HG03135 (cell line): ENCODE measurements at regions not wholly inside any gene's neighbourhood (a gene's known extent, or its start where the extent isn't known, plus 50 kb on each side); places are given as distances from the start of the nearest gene placed in this dataset.
"Not testable (repeated sequence)": the region's sequence is repeated elsewhere in the genome, so short reads cannot be mapped to it uniquely, and the experiment has no call there.

ENCODE experiments used
- ATAC-seq: cut with Tn5 transposase; IDR thresholded peaks from one replicate; pipeline ENCODE4 v1.9.1; 2021; ENCODE audit warnings: mild to moderate bottlenecking, moderate library complexity; ENCODE audit not compliant: unreplicated experiment

DNA sequence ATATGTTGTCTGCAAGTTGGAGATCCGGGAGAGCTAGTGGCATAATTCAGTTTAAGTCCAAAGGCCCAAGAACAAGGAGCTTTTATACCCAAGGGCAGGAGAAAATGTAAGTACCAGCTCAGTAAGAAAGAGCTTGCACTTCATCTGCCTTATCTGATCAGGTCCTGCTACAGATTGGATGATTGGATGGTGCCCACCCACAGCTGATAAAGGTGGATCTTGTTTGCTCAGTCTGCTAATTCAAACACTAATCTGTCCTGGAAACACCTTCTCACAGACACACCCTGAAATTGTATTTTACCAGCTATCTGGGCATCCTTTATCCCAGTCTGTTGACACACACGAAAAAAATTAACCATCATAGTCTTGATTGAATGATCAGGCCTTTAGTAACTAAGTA, 230.7 kb upstream of the SLC16A7 start:
- no peak for ATAC-seq

DNA sequence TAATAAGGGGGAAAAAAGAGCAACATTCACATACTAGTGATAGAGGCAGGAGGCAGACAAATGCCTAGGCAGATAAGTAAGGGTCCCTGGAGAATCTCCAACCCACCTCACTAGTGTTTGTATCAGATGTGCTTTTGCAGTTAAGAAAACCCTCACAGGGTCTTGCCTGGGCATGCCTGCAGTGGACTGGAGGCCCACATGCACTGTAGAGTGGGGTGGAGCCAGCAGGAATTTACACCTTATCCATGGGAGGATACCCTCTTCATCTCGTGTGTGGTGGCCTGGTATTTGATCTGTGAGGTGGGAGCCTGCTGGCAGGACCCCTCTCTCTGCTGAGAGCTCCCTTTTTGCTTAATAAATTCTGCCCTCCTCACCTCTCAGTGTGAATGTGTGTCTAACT, 238.0 kb upstream of the SLC16A7 start:
- no peak for ATAC-seq

DNA sequence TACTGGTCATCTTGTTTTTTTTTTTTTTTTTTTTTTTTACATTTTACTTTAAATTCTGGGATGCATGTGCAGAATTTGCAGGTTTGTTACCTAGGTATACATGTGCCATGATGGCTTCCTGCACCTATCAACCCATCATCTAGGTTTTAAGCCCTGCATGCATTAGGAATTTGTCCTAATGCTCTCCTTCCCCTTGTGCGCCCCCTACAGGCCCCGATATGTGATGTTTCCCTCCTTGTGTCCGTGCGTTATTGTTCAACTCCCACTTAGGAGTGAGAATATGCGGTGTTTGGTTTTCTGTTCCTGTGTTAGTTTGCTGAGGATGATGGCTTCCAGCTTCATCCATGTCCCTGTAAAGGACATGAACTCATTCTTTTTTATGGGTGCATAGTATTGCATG, 249.6 kb upstream of the SLC16A7 start:
- not testable (repeated sequence) for ATAC-seq

DNA sequence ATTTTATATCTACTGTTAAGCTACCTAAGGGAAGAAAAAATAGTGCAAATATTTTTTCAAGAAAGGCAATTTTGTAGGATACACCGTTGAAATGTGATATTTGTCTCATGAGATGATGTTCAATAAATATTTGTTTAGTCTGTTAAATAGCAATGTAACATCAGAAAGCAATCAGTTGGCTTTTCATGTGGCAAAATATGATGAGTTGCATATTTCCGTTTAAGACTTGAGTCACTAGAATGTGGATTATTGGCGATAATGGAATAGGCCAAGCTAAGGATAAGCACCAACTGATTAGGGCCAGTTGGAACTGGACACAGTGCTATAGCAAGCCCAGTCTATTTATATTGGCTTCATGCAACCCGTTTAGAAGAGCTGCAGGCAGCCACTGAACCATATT, 250.4 kb upstream of the SLC16A7 start:
- ATAC-seq: no peak

DNA sequence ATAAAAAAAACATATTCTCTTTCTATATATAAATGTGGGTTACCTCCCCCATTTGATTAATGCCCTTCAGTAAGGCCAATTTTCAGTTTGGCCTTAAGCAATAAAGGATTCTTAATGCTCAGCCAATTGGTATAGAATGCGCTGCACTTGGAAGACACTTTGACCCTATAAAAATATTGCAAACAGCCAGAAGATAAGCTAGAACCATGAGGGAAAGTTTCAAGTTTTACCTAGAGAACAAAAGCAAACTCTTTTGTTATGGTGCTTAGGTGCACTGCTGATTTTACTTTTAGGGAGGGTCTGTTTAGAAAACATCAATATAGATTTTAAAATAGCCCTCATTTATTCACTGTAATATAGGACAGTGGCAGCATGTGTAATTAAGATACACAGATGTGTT, 251.6 kb upstream of the SLC16A7 start:
- no peak for ATAC-seq

DNA sequence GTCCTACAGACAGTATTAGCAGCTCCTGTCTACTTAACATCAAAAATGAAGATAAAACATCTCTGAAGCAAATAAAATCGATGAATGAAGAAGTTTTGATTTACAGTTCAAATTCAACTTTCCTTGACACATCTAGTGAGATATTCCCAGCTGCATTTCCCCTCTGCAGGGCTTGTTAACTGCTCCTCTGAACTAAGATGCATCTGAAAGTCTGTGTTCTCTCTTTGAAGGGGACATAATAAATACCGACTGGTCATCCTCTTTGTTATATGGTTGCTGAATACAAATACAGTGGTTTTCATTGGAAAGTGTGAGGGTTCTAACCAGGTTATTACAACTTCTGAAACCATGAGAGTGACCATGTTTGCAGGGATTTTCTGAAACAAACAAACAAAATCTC, 266.4 kb upstream of the SLC16A7 start:
- no peak for ATAC-seq

DNA sequence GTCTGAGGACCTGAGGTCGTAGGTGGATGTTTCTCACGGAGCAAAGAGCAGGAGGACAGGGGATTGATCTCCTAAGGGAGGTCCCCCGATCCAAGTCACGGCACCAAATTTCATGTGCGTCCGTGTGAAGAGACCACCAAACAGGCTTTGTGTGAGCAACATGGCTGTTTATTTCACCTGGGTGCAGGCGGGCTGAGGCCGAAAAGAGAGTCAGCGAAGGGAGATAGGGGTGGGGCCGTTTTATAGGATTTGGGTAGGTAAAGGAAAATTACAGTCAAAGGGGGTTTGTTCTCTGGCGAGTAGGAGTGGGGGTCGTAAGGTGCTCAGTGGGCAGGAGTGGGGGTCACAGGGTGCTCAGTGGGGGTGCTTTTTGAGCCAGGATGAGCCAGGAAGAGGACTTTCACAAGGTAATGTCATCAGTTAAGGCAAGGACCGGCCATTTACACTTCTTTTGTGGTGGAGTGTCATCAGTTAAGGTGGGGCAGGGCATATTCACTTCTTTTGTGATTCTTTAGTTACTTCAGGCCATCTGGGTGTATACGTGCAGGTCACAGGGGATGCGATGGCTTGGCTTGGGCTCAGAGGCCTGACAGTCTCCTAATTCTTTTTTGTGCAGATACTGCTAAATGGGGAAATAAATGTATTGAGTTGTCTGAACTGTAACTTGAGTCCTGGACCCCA, 267.3 kb upstream of the SLC16A7 start:
- ATAC-seq: not testable (repeated sequence)

DNA sequence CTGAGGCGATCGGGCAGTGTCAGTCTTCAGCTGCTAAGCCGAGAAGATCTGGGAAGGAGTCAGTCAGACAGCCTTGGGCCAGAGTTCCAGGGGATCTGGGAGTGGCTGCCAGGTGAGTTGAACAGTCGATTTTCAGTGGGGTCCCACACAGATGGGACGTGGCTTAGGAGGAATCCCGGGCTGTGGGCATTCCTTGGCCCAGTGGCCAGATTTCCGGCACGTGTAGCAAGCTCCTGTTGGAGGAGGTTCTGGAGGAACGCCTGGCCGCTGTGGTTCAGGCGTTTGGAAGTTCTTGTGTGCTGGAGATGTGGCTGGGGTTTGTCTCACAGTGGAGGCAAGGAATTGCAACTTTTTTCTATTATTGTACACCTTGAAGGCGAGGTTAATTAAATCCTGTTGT, 269.4 kb upstream of the SLC16A7 start:
- not testable (repeated sequence) for ATAC-seq

DNA sequence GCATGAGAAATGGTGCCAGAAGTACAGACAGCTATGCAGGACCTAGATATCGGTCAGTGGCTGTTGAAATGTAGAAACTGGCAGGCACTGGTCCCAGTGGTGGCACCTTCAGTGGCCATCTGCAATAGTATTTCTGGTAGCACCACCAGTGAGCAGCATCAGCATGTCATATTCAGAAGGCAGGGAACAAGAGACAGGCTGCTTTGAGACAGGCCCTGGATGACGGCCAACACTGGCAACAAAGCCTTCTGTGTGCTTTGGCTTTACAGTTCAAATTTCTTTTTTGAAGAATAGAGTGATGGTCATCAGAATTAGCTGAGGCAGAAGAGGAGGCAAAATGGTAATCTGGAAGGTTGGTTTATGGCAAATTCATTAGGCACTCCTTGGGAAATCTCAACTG, 273.4 kb upstream of the SLC16A7 start:
- ATAC-seq: no peak

DNA sequence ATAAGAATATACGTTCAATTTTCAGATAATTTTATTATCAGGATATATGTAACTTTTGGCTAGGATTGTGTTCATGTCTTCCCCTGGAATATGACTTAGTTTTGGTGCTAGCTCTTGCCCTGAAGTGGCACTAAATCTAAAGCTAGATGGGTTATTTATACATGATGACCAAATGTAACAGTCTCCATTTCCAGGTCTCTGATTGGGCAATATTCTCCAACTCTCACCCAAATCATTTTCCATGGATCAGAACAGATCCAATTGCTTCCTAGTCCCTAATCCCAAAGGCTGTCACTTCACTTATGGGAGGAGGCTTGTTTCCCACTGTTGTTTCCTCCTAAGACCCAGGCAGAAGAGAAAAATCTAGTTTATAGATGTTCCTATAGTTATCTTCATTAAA, 274.6 kb upstream of the SLC16A7 start:
- ATAC-seq: no peak

DNA sequence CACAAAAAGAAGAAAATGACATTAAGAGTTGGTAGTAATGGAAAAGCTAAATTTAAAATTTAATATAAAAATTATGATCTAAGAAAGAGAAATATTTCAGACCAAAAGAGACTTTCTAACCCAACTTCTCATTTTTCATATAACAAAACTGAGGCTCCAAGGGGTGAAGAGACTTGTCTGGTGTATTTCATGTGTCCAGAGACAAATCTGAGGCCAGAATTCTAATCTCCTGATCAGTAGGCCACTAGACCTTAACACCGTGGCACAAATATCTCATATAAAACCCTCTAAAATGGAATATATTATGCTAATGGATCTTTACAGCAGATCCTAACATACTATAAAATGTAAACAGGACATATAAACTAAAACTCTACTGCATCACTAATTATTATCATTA, 275.7 kb upstream of the SLC16A7 start:
- no peak for ATAC-seq

DNA sequence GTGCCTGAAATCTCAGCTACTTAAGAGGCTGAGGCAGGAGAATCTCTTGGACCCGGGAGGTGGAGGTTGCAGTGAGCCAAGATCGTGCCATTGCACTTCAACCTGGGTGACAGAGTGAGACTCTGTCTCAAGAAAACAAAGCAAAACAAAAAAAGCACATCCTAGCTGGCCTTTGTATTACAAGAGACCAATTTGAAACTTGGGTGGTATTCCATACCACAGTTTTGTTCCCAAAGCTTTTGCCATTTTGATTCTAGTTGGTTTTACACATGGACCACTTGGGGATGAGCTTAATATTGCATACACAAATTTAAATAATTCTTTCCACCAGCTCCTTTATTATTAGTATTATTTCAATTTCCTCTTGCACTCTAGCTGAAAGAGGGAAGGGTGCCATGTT, 276.9 kb upstream of the SLC16A7 start:
- ATAC-seq: no peak

DNA sequence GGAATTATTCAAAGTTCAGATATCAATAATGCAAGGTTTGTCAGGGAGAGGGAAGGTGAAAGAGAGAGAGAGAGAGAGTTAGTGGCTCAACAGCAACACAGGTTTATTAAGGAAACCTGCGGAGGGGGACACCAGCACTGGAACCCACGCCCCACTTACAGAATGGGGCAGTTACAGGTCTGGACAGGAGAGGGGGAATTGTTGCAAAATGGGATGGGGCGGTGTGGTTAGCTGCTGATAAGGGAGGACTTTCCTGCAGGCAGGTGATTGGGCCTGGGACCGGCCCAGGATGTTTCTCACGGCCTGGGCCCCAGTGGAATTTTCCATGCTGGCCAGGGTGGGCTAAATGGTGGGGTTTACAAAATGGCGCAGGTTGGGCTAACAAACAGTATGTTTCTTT, 278.2 kb upstream of the SLC16A7 start:
- no peak for ATAC-seq

DNA sequence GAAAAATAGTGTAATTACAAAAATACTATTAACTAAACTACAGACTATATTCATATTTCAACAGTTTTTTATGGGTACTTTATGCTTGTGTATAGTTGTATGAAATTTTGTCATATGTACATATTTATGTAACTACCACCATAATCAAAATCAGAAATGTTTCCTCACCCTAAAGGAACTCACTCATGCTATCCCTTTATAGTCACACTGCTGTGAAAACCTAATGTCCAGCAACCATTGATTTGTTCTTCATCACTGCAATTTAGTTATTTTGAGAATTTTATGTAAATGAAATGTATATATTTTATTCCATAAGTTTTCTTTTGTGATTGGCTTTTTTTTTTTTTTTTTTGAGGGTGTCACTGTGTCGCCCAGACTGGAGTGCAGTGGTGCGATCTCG, 278.9 kb upstream of the SLC16A7 start:
- no peak for ATAC-seq

DNA sequence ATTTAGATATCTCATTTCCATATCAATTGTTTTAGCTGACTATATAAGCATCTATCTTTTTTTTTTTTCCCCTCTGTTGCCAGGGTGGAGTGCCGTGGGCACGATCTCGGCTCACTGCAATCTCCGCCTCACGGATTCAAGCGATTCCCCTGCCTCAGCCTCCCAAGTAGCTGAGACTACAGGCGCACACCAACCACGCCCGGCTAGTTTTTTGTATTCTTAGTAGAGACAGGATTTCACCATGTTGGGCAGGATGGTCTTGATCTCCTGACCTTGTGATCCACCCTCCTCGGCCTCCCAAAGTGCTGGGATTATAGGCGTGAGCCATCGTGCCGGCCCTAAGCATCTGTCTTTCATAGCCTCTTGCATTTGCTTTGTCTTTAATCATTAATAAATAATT, 279.5 kb upstream of the SLC16A7 start:
- ATAC-seq: not testable (repeated sequence)

DNA sequence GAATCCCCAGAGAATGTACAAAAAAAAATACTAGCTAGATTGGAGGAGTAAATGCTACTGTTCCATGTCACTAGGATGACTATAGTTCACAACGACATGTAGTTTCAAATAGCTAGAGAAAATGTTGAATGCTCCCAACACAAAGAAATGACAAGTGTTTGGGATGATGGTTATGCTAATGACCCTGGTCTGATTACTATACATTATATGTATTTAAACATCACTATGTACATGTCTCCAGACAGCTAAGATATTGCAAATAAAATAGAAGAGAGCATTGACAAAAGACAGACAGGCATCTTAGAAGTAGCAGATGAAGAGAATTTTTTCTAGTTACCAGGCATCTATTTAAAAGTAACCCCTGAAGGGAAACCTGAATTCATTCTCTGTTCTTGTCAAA, 281.6 kb upstream of the SLC16A7 start:
- no peak for ATAC-seq

DNA sequence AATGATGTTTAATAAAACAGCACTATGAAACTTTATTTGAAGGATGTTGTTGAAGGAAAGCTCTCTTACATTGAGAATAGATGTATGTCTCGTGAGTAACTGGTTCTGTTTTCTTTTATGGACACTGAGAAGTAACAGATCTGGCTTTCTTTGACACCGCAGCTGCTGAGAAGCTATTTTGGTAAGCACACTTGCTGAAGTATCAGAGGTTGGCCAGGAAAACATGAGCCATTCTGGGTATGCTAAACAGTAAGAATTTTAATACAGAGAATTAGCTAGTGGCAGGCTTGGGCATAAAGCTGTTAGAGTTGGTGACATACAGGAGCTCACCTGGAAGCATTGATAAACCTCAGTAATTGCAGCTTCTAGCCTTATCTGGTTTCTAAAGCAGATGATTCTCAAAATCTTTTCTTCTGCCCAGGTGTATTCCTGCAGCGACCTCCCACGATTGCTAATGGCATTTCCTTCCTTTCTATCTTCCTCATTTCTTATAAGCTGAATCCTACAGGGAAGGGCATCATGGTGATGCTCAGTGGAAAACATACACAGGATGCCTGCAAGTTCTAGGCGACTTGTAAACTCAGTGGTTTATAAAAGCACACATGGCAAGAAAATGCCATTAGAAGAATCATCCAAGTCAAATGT, 291.6 kb upstream of the SLC16A7 start:
- no peak for ATAC-seq

DNA sequence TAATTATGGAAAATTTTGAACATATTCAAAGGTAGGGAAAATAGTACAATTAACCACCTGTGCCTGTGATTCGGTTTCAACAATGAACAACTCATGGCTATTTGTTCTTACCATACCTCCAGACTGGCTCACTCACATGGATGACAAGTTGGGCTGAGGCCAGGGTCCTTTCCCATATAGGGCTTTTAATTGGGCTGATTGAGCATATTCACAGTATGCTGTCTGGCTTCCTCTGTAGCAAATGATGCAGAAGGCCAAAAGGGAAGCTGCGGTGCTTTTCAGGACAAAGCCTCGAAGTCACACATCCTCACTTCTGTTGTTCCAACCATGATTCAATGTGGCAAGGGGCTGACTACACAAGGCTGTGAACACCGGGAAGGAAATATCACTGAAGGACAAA, 297.5 kb upstream of the SLC16A7 start:
- ATAC-seq: no peak

DNA sequence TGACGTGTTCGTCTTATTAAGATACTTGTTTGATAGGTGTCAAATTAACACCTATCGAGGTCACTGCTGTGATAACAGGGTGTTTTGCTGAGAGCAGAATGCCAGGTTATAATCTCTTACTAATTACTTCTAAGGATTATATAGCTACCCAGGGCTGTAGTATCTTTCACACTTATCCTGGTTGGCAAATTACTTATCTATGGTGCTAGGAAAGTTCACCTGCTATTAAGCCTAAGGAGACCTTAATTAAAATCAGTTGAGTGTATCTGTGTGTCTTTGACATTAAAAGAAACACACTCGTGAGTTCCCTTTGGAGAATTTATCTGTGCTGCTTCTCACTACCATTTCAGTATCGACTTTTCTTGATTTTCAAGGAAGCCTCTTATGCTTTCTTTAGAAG, 301.6 kb upstream of the SLC16A7 start:
- no peak for ATAC-seq

DNA sequence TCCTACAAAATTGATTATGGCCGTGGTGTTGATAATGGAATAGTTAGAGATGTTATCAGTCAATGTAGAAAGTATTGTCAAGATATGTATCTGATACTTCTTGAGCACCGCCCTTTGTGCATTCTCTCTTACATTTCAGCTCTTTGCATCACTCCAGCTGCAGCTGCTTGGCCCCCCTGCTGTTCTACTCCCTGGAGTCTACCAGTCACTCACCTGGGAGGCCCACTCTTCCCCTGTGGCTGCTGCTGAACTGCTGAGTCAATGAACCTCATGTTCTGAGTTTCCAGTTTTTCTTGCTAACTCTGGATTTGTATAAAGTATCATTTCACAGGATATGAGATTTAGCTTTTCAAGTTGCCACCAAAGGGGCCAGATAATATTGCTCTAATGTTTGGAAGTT, 312.8 kb upstream of the SLC16A7 start:
- no peak for ATAC-seq

DNA sequence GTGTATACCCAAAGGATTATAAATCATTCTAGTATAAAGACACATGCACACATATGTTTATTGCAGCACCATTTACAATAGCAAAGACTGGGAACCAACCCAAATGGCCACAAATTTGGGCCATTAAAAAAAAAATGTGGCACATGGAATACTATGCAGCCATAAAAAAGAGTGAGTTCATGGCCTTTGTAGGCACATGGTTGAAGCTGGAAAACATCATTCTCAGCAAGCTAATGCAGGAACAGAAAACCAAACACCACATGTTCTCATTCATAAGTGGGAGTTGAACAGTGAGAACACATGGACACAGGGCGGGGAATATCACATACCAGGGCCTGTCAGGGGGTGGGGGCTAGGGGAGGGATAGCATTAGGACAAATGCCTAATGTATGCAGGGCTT, 322.3 kb upstream of the SLC16A7 start:
- not testable (repeated sequence) for ATAC-seq

DNA sequence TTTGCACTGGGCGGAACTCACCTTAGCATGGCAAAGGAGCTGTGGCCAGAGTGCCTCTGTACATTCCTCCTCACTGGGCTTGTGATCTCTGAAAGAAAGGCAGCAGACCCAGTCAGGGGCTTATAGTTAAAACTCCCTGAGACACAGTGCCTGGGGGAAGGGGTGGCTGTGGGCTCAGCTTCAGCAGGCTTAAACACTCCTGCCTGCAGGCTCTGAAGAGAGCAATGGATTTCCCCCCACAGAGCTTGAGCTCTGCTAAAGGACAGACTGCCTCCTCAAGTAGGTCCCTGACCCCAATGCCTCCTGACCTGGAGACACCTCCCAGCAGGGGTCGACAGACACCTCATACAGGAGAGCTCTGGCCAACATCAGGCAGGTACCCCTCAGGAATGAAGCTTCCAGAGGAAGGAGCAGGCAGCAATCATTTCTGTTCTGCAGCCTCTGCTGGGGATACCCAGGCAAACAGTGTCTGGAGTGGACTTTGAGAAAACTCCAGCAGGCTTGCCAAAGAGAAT, 327.5 kb upstream of the SLC16A7 start:
- no peak for ATAC-seq

DNA sequence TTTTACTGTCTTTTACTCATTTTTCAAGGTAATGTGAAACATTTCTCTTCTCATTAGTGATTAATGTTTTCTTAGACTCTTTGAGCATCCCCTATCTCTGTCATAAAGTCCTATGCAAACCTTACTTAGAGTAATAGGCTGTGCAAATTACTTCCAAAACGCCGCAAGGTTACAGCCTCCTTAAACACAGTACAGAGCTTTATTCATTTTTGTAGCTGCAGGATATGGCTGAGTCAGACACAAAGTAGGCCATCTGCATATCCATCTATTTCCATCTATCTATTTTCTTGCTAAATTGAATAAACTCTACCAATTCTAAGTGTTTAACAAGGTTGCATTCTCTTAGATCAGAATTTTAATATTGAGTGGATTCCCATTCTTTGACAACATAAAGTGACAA, 335.6 kb upstream of the SLC16A7 start:
- no peak for ATAC-seq
